Esophagus muscularis mucosa (tissue), 4 donors: ENCODE measurements at regions not wholly inside any gene's neighbourhood (a gene's known extent, or its start where the extent isn't known, plus 50 kb on each side); places are given as distances from the start of the nearest gene placed in this dataset.

ENCODE experiments used
- DNase-seq: peaks from one replicate; pipeline ENCODE4 v3.0.0-alpha.2; 2017; ENCODE audit errors: extremely low spot score
- H3K27ac ChIP-seq, 4 donors: fragments of 200-600 bp; sonication (generic); replicated peaks in 1 of 4; 1 replicate in 3 of 4; 2 replicates in 1 of 4; pipeline ENCODE4 v1.5.1; 2016 to 2019; ENCODE audit warnings: mild to moderate bottlenecking in 1 of 4
- H3K27me3 ChIP-seq, 4 donors: fragments of 200-600 bp; sonication (generic); one replicate each; pipeline versions ENCODE4 v1.5.1 to v1.6.0; 2016 to 2019
- H3K36me3 ChIP-seq, 4 donors: fragments of 200-600 bp; sonication (generic); one replicate each; pipeline ENCODE4 v1.5.1; 2016 to 2019
- H3K4me1 ChIP-seq, 4 donors: fragments of 200-600 bp; sonication (generic); one replicate each; pipeline ENCODE4 v1.5.1; 2016 to 2019
- H3K4me3 ChIP-seq, 4 donors: fragments of 200-600 bp; sonication (generic); 1 replicate in 2 of 4; 2 replicates in 2 of 4; pipeline ENCODE4 v1.5.1; 2016 to 2019; ENCODE audit warnings: mild to moderate bottlenecking in 4 of 4, moderate library complexity in 1 of 4
- H3K9me3 ChIP-seq, 4 donors: fragments of 200-600 bp; sonication (generic); 1 replicate in 3 of 4; 2 replicates in 1 of 4; pipeline ENCODE4 v1.5.1; 2016 to 2019
- CTCF ChIP-seq, 3 experiments: fragments of 200-600 bp in 2 of 3; fragments of 450-650 bp in 1 of 3; sonication (generic) in 2 of 3; IDR thresholded peaks; one replicate each; pipeline ENCODE4 v1.5.1; 2017 to 2019; ENCODE audit warnings: antibody characterized with exemption in 3 of 3, mild to moderate bottlenecking in 2 of 3, moderate library complexity in 1 of 3
- EP300 ChIP-seq: sonication (generic); formaldehyde crosslinking; IDR thresholded peaks from one replicate; pipeline ENCODE4 v1.6.1; 2017; ENCODE audit warnings: antibody characterized with exemption
- POLR2A ChIP-seq: fragments of 450-650 bp; IDR thresholded peaks from one replicate; pipeline ENCODE4 v1.6.1; 2017; ENCODE audit warnings: antibody characterized with exemption, moderate library complexity, mild to moderate bottlenecking, low read depth
- POLR2AphosphoS5 ChIP-seq, 2 donors: sonication (generic); formaldehyde crosslinking; IDR thresholded peaks; one replicate each; pipeline ENCODE4 v1.6.1; 2017; ENCODE audit warnings: antibody characterized with exemption in 2 of 2
- WGBS: methylation state at CpG from one replicate; pipeline ENCODE4 v1.1.5; 2018; 5-methylcytosine and 5-hydroxymethylcytosine counted together
- intact Hi-C: fragments of 100-400 bp; cut with DNase I; formaldehyde crosslinking; loops from one replicate; pipeline ENCODE4 v1.15.1; 2023

DNA sequence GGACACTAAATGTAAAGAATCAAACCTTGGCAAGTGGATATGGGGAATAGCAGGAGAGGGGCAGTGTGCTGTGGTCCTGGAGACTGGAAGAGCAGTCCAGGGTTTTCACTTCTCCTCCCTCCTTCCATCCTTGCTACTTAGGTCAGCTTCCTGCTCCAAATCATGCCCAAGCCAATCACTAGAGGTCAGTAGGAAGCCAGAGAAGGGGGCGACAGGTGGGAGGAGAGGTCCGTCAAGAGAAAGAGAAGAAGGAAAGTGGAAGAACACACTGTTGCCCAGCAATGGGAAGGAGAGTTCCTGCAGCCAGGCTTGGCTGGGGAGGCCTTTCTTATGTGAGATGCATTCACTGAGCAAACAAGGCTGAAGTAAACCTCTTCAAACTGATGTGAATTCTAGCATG lies 289.6 kb downstream of the DTWD2 start:
- DNase-seq: no peak
- H3K4me1 ChIP-seq: no peaks in the 10 kb centered on the region
- H3K27ac ChIP-seq: no peak overlapping the region
- intact Hi-C loops: no loop called here
- H3K4me3 ChIP-seq: no peak overlapping the region
- peaks cover 0 to 11% (median 8%) of the 10 kb centered on the region in 4 donors for H3K9me3 ChIP-seq
- no peaks in the 10 kb centered on the region for H3K36me3 ChIP-seq
- no peaks in the 10 kb centered on the region for H3K27me3 ChIP-seq
- WGBS: 53% methylated on average over 2 of the region's 2 CpGs
- TF ChIP-seq EP300 (no peak), POLR2AphosphoS5 (IDR thresholded peaks at IDR 0.05) (no peak), POLR2A (no peak), CTCF (IDR thresholded peaks at IDR 0.05) (no peak)

DNA sequence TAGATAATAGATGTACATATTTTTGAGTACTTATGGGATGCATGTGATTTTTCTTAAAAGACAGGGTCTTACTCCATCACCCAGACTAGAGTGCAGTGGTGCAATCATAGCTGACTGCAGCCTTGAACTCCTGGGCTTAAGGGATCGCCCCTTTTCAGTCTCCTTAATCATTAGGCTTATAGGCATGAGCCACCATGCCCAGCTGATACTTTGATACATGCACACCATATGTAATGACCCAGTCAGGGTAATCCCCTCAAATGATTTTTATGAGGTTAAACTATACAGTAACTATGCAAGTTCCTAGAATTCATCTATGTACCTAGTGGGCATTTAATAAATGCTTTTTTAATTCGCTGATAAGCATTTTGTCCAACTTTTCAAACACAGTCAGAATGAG lies 292.3 kb downstream of the DTWD2 start:
- Histone ChIP-seq H3K27ac (no peak overlapping the region), H3K4me3 (no peak overlapping the region), H3K4me1 (no peaks in the 10 kb centered on the region), H3K27me3 (no peaks in the 10 kb centered on the region), H3K9me3 (no peaks in the 10 kb centered on the region), H3K36me3 (no peaks in the 10 kb centered on the region)
- no peak for DNase-seq
- 85% methylated on average over 2 of the region's 2 CpGs for WGBS
- TF ChIP-seq CTCF (IDR thresholded peaks at IDR 0.05) (no peak), POLR2A (no peak), POLR2AphosphoS5 (IDR thresholded peaks at IDR 0.05) (no peak), EP300 (no peak)
- intact Hi-C loops: no loop called here

DNA sequence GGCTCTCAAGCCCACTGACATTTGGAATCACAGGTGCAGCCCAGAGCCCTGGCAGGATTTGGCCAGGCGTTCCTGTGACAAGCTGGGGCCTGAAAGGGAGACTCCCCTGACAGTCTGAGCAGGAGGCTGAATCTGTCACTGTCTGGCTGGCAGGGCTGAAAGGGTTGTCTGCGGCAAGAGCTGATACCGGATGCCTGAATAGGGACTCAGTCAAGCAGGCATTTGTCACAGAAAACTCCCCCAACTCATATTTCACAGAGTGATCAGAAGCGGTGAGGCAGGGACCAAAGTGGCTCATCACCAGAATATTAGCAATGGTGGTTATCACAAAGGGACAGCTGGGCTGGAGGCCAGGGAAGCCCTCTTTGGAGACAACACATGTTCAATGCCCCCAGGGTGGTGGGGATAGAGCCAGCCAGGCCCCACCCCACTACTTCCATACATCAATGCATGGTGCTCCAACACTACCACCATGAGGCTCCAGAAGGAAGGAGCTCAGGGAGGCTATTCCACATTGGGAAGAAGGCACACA lies 295.5 kb downstream of the DTWD2 start:
- WGBS: 65% methylated on average over 4 of the region's 4 CpGs
- Histone ChIP-seq H3K4me1 (no peaks in the 10 kb centered on the region), H3K36me3 (no peaks in the 10 kb centered on the region), H3K27ac (no peak overlapping the region), H3K27me3 (no peaks in the 10 kb centered on the region), H3K4me3 (no peak overlapping the region), H3K9me3 (no peaks in the 10 kb centered on the region)
- DNase-seq: no peak
- no peak for TF ChIP-seq EP300
- TF ChIP-seq POLR2AphosphoS5 (IDR thresholded peaks at IDR 0.05): no peak
- TF ChIP-seq CTCF (IDR thresholded peaks at IDR 0.05): no peak
- TF ChIP-seq POLR2A: no peak
- intact Hi-C loops: no loop called here

GRCh38 chr5:118687661-118688621 lies 300.4 kb downstream of the DTWD2 start:
- intact Hi-C loops: no loop called here
- H3K4me1 ChIP-seq: no peaks in the 10 kb centered on the region
- no peaks in the 10 kb centered on the region for H3K9me3 ChIP-seq
- no peak overlapping the region for H3K4me3 ChIP-seq
- 86% methylated on average over 5 of the region's 5 CpGs for WGBS
- no peaks in the 10 kb centered on the region for H3K36me3 ChIP-seq
- H3K27me3 ChIP-seq: no peaks in the 10 kb centered on the region
- no peak overlapping the region for H3K27ac ChIP-seq
- DNase-seq: no peak
- TF ChIP-seq CTCF (IDR thresholded peaks at IDR 0.05): no peak
- TF ChIP-seq EP300: no peak
- TF ChIP-seq POLR2AphosphoS5 (IDR thresholded peaks at IDR 0.05): no peak
- TF ChIP-seq POLR2A: no peak
